ENCODE measurements at regions not wholly inside any gene's neighbourhood (a gene's known extent, or its start where the extent isn't known, plus 50 kb on each side); places are given as distances from the start of the nearest gene placed in this dataset.

GRCh38 chr5:14054965-14055963, 87.9 kb upstream of the TRIO start:
- TF ChIP-seq REST (IDR thresholded peaks at IDR 0.05; ENCODE audit: unreplicated experiment): no peak
- no peak for TF ChIP-seq ETS1 (IDR thresholded peaks at IDR 0.05)
- TF ChIP-seq JUNB (IDR thresholded peaks at IDR 0.05; ENCODE audit: unreplicated experiment): no peak
- no peak for TF ChIP-seq STAT1 (IDR thresholded peaks at IDR 0.05; ENCODE audit: unreplicated experiment)
- no peak for TF ChIP-seq NANOG (IDR thresholded peaks at IDR 0.05; ENCODE audit: borderline replicate concordance)
- TF ChIP-seq CTCF (conservative IDR thresholded peaks at IDR 0.05; ENCODE audit: low read depth in 2 of 2): no peak
- no peak for TF ChIP-seq POLR2AphosphoS5 (IDR thresholded peaks at IDR 0.05; ENCODE audit: low read depth)
- no peak for TF ChIP-seq EZH2phosphoT487 (IDR thresholded peaks at IDR 0.05; ENCODE audit: unreplicated experiment)
- TF ChIP-seq CREB1 (CRISPR knock-in tag; IDR thresholded peaks at IDR 0.05; ENCODE audit: low read depth): no peak
- TF ChIP-seq ZNF331 (CRISPR knock-in tag; IDR thresholded peaks at IDR 0.05; ENCODE audit: low read depth): no peak
- H3K4me3 ChIP-seq: no peak overlapping the region
- H3K27ac ChIP-seq (ENCODE audit: low read depth): no peak overlapping the region
- H3K27me3 ChIP-seq (ENCODE audit: insufficient read depth): no peaks in the 10 kb centered on the region
- H3K4me1 ChIP-seq (ENCODE audit: insufficient read depth): no peaks in the 10 kb centered on the region; the same call in 1 of the 2 replicates
- Mint-ChIP-seq H3K27ac (no peak overlapping the region), H3K9me3 (no peaks in the 10 kb centered on the region), H3K4me1 (peaks cover 7% of the 10 kb centered on the region), H3K27me3 (ENCODE audit: insufficient read depth, low read depth, poor library complexity) (peaks cover 2% of the 10 kb centered on the region), H3K4me3 (no peak overlapping the region), H3K36me3 (ENCODE audit: low read depth) (no peaks in the 10 kb centered on the region)
- H3K9me2 ChIP-seq (ENCODE audit: insufficient read depth): no peaks in the 10 kb centered on the region
- no peaks in the 10 kb centered on the region for H3K79me2 ChIP-seq (replicated peaks; ENCODE audit: insufficient read depth)
- DNase-seq (ENCODE audit: low spot score) (no peak), ATAC-seq (no peak)
- H2AFZ ChIP-seq: peak overlapping the region; percentile 38; the same call in 1 of the 2 replicates
- no peaks in the 10 kb centered on the region for H4K20me1 ChIP-seq (replicated peaks; ENCODE audit: insufficient read depth)
- no peak overlapping the region for H3K4me2 ChIP-seq
- no peaks in the 10 kb centered on the region for H3K36me3 ChIP-seq (ENCODE audit: insufficient read depth)
- no peaks in the 10 kb centered on the region for H3F3A ChIP-seq (replicated peaks; ENCODE audit: low read depth)
